GM12874 (cell line): ENCODE measurements at regions not wholly inside any gene's neighbourhood (a gene's known extent, or its start where the extent isn't known, plus 50 kb on each side); places are given as distances from the start of the nearest gene placed in this dataset.

Experiments
- TF ChIP-seq, protein P1 (sequence below): IDR thresholded peaks from 2 replicates; pipeline ENCODE4 v1.5.1; 2011; ENCODE audit warnings: low read depth, mild to moderate bottlenecking, control low read depth, low read length, moderate library complexity; ENCODE audit not compliant: insufficient read depth

GRCh38 chr2:111243295-111243694 lies 122.6 kb downstream of the BCL2L11 start:
- TF ChIP-seq, protein P1, sequence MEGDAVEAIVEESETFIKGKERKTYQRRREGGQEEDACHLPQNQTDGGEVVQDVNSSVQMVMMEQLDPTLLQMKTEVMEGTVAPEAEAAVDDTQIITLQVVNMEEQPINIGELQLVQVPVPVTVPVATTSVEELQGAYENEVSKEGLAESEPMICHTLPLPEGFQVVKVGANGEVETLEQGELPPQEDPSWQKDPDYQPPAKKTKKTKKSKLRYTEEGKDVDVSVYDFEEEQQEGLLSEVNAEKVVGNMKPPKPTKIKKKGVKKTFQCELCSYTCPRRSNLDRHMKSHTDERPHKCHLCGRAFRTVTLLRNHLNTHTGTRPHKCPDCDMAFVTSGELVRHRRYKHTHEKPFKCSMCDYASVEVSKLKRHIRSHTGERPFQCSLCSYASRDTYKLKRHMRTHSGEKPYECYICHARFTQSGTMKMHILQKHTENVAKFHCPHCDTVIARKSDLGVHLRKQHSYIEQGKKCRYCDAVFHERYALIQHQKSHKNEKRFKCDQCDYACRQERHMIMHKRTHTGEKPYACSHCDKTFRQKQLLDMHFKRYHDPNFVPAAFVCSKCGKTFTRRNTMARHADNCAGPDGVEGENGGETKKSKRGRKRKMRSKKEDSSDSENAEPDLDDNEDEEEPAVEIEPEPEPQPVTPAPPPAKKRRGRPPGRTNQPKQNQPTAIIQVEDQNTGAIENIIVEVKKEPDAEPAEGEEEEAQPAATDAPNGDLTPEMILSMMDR = no peak

- TF ChIP-seq, protein P1 = no peak
These were observed 124.2 kb downstream of the BCL2L11 start for GRCh38 chr2:111244864-111245263.

- TF ChIP-seq, protein P1 = no peak
These were observed 125.9 kb downstream of the BCL2L11 start for GRCh38 chr2:111246620-111247061.

DNA sequence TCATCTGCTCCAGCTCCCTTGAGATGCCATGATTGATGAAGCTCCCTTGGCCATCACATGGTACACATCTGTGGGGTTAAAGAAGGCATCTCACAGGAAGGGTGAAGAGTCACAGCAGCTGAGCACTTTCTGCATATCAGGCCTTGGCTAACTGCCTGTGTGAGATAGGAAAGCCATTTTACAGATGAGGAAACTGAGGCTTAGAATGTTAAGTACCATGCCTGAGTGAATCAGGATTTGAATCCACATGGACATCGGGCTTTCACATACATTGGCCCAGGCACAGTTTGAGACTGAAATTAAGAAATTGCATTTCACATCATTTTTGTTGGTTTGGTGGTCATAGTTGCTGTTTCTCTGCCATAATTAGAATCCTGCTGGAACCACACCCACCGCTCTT lies 126.8 kb downstream of the BCL2L11 start:
- TF ChIP-seq, protein P1 = no peak

DNA sequence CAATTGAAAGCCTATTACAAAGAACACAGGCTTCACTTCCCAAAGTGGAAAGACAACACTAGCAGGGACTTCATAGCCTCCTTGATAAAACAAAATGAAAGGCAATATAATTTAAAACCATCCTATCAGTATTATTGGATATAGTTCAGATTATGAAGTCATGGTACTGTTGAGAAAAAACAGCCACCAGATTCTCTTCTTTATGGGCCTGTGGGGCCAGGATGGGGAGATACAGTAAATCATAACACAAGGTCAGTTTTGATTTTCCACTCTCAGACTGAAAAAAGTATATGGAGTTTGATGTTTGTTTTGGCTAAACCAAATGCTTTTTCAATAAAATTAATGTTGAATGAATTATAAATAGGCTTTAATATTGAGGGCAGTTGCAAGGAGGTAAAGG lies 129.1 kb downstream of the BCL2L11 start:
- TF ChIP-seq, protein P1 = no peak

GRCh38 chr2:111250448-111251030 lies 129.8 kb downstream of the BCL2L11 start:
- TF ChIP-seq, protein P1 = no peak

DNA sequence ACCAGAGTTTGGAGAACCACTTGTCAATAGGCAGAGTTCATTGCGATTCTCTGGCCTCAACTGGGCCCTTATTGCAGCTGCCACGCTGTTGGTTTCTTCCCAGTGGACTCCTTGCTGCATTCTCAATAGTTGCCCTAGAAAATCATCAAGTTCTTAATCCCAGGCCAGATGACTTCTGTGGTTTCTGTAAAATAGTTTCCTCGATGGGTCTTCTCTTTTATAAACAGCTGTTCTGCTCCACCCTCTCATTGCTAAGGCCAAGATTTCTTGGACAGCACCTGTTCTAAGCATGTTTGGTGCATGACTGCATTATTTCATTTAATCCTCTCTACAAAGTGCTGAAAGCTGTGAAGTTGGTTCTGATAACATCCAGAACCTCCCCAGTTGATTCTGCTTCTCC lies 131.0 kb downstream of the BCL2L11 start:
- TF ChIP-seq, protein P1 = no peak
